VCaP (cell line): ENCODE measurements at regions not wholly inside any gene's neighbourhood (a gene's known extent, or its start where the extent isn't known, plus 50 kb on each side); places are given as distances from the start of the nearest gene placed in this dataset.

ENCODE experiments used
- H3K27ac ChIP-seq: fragments of 450-650 bp; 2 replicates; pipeline ENCODE4 v1.5.1; 2017
- CTCF ChIP-seq: fragments of 450-650 bp; conservative IDR thresholded peaks from 2 replicates; pipeline ENCODE4 v1.5.1; 2017; ENCODE audit warnings: mild to moderate bottlenecking, moderate library complexity

- no peak for TF ChIP-seq CTCF
- H3K27ac ChIP-seq = no peak overlapping the region
Measured at GRCh38 chr18:51417643-51418483, 220.4 kb upstream of the MEX3C start.

GRCh38 chr18:51425475-51425874 is 228.0 kb upstream of the MEX3C start:
- TF ChIP-seq CTCF = no peak
- no peak overlapping the region for H3K27ac ChIP-seq

- no peak for TF ChIP-seq CTCF
- no peak overlapping the region for H3K27ac ChIP-seq
Measured at GRCh38 chr18:51425889-51426288, 228.4 kb upstream of the MEX3C start.

- no peak for TF ChIP-seq CTCF
- H3K27ac ChIP-seq = no peak overlapping the region
Measured at GRCh38 chr18:51426996-51427395, 229.5 kb upstream of the MEX3C start.

- no peak overlapping the region for H3K27ac ChIP-seq
- TF ChIP-seq CTCF = no peak
Measured at GRCh38 chr18:51429644-51430043, 232.2 kb upstream of the MEX3C start.

GRCh38 chr18:51430538-51430937 is 233.1 kb upstream of the MEX3C start:
- TF ChIP-seq CTCF = no peak
- no peak overlapping the region for H3K27ac ChIP-seq

- no peak for TF ChIP-seq CTCF
- no peak overlapping the region for H3K27ac ChIP-seq
Measured at GRCh38 chr18:51433296-51433695, 235.8 kb upstream of the MEX3C start.
